Esophagus squamous epithelium (tissue), 4 donors: ENCODE measurements at regions not wholly inside any gene's neighbourhood (a gene's known extent, or its start where the extent isn't known, plus 50 kb on each side); places are given as distances from the start of the nearest gene placed in this dataset.

Source experiments
- CTCF ChIP-seq, 6 experiments: fragments of 450-650 bp in 4 of 6; fragments of 200-600 bp in 2 of 6; sonication (generic) in 2 of 6; IDR thresholded peaks; one replicate each; pipeline ENCODE4 v1.5.1; 2016 to 2019; ENCODE audit warnings: antibody characterized with exemption in 6 of 6, mild to moderate bottlenecking in 4 of 6, moderate library complexity in 4 of 6
- POLR2A ChIP-seq, 4 donors: fragments of 450-650 bp; IDR thresholded peaks; one replicate each; pipeline ENCODE4 v1.6.1; 2017; ENCODE audit warnings: antibody characterized with exemption in 4 of 4, mild to moderate bottlenecking in 4 of 4, moderate library complexity in 3 of 4

DNA sequence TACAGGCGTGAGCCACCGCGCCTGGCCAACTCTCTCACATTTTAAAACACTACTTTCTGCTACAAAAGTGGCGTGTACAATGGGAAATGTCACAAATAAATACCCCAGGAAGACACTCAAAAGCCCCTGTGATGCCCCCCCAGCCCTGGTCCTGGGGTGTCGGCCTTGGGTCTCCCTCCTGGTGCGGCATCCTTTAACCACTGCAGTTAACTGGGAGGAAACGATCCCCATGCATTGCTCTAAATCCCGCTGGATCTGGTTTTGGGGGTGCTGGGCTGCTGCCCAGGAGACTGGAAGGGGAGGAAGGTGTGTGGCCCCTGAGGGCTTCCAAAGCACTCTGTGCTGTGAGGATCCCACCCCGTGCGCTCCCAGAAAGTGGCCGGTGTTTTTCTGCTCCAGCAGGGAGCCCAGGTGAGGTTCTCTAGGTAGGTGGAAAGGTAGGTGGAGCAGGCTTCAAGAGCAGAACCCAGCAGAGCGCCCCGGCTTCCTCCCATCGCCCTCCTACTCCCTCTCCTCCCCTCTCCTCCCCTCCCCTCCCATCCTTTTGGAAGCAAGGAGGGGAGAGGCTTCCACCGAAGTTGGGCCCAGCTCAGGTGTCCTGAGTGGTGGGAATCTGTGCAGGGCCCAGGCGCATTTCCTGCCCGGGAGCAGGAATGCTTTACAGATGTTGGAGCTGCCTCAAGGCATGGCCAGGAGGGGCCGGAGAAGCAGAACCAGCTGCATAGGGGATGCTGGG is 363.3 kb downstream of the SEC14L1 start:
- TF ChIP-seq CTCF (IDR thresholded peaks at IDR 0.05) (no peak), POLR2A (IDR thresholded peaks at IDR 0.05) (no peak)
